ENCODE measurements at regions not wholly inside any gene's neighbourhood (a gene's known extent, or its start where the extent isn't known, plus 50 kb on each side); places are given as distances from the start of the nearest gene placed in this dataset.

DNA sequence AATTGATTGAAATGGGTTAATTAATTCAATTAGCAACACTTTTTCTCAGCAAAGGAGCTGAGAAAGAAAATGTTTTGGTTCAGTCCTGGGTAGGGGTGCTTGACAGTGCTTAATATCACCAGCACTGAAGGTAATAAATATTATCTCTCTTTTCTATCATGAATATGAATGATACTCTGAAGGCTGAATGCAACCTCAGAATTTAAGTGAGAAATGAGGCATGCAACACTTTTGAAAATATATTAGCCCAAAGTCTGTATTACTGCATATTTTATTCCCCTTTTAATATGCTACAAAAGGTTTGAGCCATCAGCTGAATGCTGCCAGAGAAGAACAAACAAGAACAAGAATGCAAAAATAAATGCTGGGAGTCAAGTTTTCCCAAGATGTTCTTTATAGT, 52.0 kb upstream of the SAMSN1 start:
- Histone ChIP-seq H3K4me3 (no peak overlapping the region), H3K4me1 (peaks cover 0 to 18% (median 6%) of the 10 kb centered on the region in 4 donors), H3K27ac (peak overlapping the region in 1 of 5 donors; percentile 0), H3K27me3 (no peaks in the 10 kb centered on the region), H3K9me3 (peaks cover 0 to 7% (median 2%) of the 10 kb centered on the region in 4 donors), H3K36me3 (no peaks in the 10 kb centered on the region)
- intact Hi-C loops (cut with DNase I; ENCODE audit: low total_unique reads): no loop called here
- no peak for DNase-seq
- TF ChIP-seq CTCF (IDR thresholded peaks at IDR 0.05) (no peak), POLR2A (IDR thresholded peaks at IDR 0.05) (no peak), EP300 (IDR thresholded peaks at IDR 0.05) (no peak), POLR2AphosphoS5 (IDR thresholded peaks at IDR 0.05) (no peak)
